Esophagus squamous epithelium (tissue), 4 donors: ENCODE measurements at regions not wholly inside any gene's neighbourhood (a gene's known extent, or its start where the extent isn't known, plus 50 kb on each side); places are given as distances from the start of the nearest gene placed in this dataset.

Source experiments
- POLR2A ChIP-seq, 4 donors: fragments of 450-650 bp; IDR thresholded peaks; one replicate each; pipeline ENCODE4 v1.6.1; 2017; ENCODE audit warnings: antibody characterized with exemption in 4 of 4, mild to moderate bottlenecking in 4 of 4, moderate library complexity in 3 of 4
- TF ChIP-seq, protein P1 (sequence below), 6 experiments: fragments of 450-650 bp in 4 of 6; fragments of 200-600 bp in 2 of 6; sonication (generic) in 2 of 6; IDR thresholded peaks; one replicate each; pipeline ENCODE4 v1.5.1; 2016 to 2019; ENCODE audit warnings: antibody characterized with exemption in 6 of 6, mild to moderate bottlenecking in 4 of 6, moderate library complexity in 4 of 6

DNA sequence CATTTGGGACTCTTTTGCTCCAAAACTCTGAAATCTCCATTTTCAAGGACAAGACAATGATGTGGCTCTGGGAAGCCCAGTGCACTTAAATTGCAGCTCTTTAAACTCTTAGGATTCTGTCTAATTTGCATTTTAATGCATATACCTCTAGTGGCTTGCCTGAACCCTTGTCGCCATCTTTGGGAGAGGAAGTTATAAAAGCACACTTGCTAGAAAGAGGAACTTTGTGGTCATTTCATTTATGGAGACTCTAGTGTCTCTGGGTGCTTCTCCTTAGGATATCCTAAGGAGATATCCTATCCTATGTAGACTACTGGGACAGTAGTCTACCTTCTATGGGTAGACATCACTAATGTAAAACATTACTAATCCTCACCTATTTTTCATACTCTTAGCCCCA lies 77.3 kb upstream of the SLC1A3 start:
- TF ChIP-seq POLR2A (IDR thresholded peaks at IDR 0.05): no peak
- TF ChIP-seq, protein P1, sequence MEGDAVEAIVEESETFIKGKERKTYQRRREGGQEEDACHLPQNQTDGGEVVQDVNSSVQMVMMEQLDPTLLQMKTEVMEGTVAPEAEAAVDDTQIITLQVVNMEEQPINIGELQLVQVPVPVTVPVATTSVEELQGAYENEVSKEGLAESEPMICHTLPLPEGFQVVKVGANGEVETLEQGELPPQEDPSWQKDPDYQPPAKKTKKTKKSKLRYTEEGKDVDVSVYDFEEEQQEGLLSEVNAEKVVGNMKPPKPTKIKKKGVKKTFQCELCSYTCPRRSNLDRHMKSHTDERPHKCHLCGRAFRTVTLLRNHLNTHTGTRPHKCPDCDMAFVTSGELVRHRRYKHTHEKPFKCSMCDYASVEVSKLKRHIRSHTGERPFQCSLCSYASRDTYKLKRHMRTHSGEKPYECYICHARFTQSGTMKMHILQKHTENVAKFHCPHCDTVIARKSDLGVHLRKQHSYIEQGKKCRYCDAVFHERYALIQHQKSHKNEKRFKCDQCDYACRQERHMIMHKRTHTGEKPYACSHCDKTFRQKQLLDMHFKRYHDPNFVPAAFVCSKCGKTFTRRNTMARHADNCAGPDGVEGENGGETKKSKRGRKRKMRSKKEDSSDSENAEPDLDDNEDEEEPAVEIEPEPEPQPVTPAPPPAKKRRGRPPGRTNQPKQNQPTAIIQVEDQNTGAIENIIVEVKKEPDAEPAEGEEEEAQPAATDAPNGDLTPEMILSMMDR (IDR thresholded peaks at IDR 0.05): no peak
